Keratinocyte (primary cell): ENCODE measurements at regions not wholly inside any gene's neighbourhood (a gene's known extent, or its start where the extent isn't known, plus 50 kb on each side); places are given as distances from the start of the nearest gene placed in this dataset.
"Not testable (repeated sequence)": the region's sequence is repeated elsewhere in the genome, so short reads cannot be mapped to it uniquely, and the experiment has no call there.

ENCODE experiments used
- CTCF ChIP-seq, 3 experiments: IDR thresholded peaks in 1 of 3; conservative IDR thresholded peaks in 1 of 3; optimal IDR thresholded peaks in 1 of 3; 2 replicates in 2 of 3; 3 replicates in 1 of 3; pipeline versions ENCODE3 to v1.5.1; 2011; ENCODE audit warnings: low read length in 3 of 3, mild to moderate bottlenecking in 3 of 3, moderate library complexity in 2 of 3, control low read depth in 1 of 3, inconsistent platforms in 1 of 3; ENCODE audit not compliant: insufficient read depth in 2 of 3; ENCODE audit errors: extremely low read depth in 1 of 3
- EZH2 ChIP-seq: IDR thresholded peaks from one replicate; pipeline ENCODE4 v1.6.1; 2012; ENCODE audit warnings: inconsistent platforms, mild to moderate bottlenecking, low read length, moderate library complexity

GRCh38 chr13:63236667-63237396, 1821.2 kb upstream of the PCDH20 start:
- not testable (repeated sequence) for TF ChIP-seq CTCF (optimal IDR thresholded peaks at IDR 0.05 in 1 of 3, IDR thresholded peaks at IDR 0.05 in 1 of 3, conservative IDR thresholded peaks at IDR 0.05 in 1 of 3; ENCODE audit: extremely low read depth in 1 of 3, insufficient read depth in 2 of 3, low read length in 3 of 3); EZH2
